OCI-LY1 (cell line): ENCODE measurements at regions not wholly inside any gene's neighbourhood (a gene's known extent, or its start where the extent isn't known, plus 50 kb on each side); places are given as distances from the start of the nearest gene placed in this dataset.

ENCODE experiments used
- H2AFZ ChIP-seq: fragments of 200-600 bp; sonication (generic), shearing (Covaris generic); 2 replicates; pipeline ENCODE4 v1.6.0; 2014; ENCODE audit warnings: antibody characterized with exemption, mild to moderate bottlenecking, low read length
- H3F3A ChIP-seq: fragments of 200-600 bp; sonication (generic), shearing (Covaris generic); 2 replicates; pipeline ENCODE4 v1.6.0; 2014; ENCODE audit warnings: mild to moderate bottlenecking, antibody characterized with exemption, low read length, moderate library complexity; ENCODE audit not compliant: insufficient read depth
- H3K27ac ChIP-seq: fragments of 200-600 bp; sonication (generic); 2 replicates; pipeline ENCODE4 v1.5.1; 2014; ENCODE audit warnings: low read length, mixed run types, mild to moderate bottlenecking, low read depth; ENCODE audit not compliant: poor library complexity, severe bottlenecking
- H3K27me3 ChIP-seq: fragments of 200-600 bp; sonication (generic); 2 replicates; pipeline ENCODE4 v1.6.0; 2014; ENCODE audit warnings: antibody characterized with exemption, mild to moderate bottlenecking, low read length, moderate library complexity; ENCODE audit not compliant: insufficient read depth
- H3K36me3 ChIP-seq: fragments of 200-600 bp; sonication (generic); 2 replicates; pipeline ENCODE4 v1.6.1; 2014; ENCODE audit warnings: mild to moderate bottlenecking, antibody characterized with exemption, low read length, moderate library complexity, mixed read lengths; ENCODE audit not compliant: insufficient read depth
- H3K4me1 ChIP-seq: fragments of 200-600 bp; sonication (generic); 2 replicates; pipeline ENCODE4 v1.5.1; 2014; ENCODE audit warnings: mild to moderate bottlenecking, low read length, moderate library complexity; ENCODE audit not compliant: insufficient read depth, severe bottlenecking
- H3K4me2 ChIP-seq: fragments of 200-600 bp; sonication (generic), shearing (Covaris generic); 2 replicates; pipeline ENCODE4 v1.6.1; 2014; ENCODE audit warnings: low read length
- H3K4me3 ChIP-seq: fragments of 200-600 bp; sonication (generic); 2 replicates; pipeline ENCODE4 v1.5.1; 2014; ENCODE audit warnings: low read length, low read depth, mild to moderate bottlenecking, mixed read lengths; ENCODE audit not compliant: poor library complexity, severe bottlenecking
- H3K79me2 ChIP-seq: fragments of 200-600 bp; shearing (Covaris generic); 2 replicates; pipeline ENCODE4 v1.6.1; 2016; ENCODE audit warnings: mixed run types, low read length, mixed read lengths; ENCODE audit not compliant: insufficient read depth
- H3K9ac ChIP-seq: fragments of 200-600 bp; sonication (generic), shearing (Covaris generic); 2 replicates; pipeline ENCODE4 v1.6.1; 2014; ENCODE audit warnings: mild to moderate bottlenecking, low read length, mixed read lengths
- H3K9me2 ChIP-seq: fragments of 200-600 bp; sonication (generic), shearing (Covaris generic); 2 replicates; pipeline ENCODE4 v1.6.1; 2014; ENCODE audit warnings: low read depth, mild to moderate bottlenecking, low read length, mixed read lengths
- H3K9me3 ChIP-seq: fragments of 200-600 bp; shearing (Covaris generic); 2 replicates; pipeline ENCODE4 v1.6.1; 2014; ENCODE audit warnings: low read length, mixed read lengths
- H4K20me1 ChIP-seq: fragments of 200-600 bp; sonication (generic), shearing (Covaris generic); 2 replicates; pipeline ENCODE4 v1.6.0; 2016; ENCODE audit warnings: mild to moderate bottlenecking, low read length; ENCODE audit not compliant: insufficient read depth
- CTCF ChIP-seq: fragments of 200-600 bp; sonication (generic), shearing (Covaris generic); IDR thresholded peaks from 2 replicates; pipeline ENCODE4 v1.5.1; 2017; ENCODE audit warnings: mild to moderate bottlenecking, antibody characterized with exemption, low read length, moderate library complexity, mixed read lengths
- EZH2 ChIP-seq: fragments of 200-600 bp; sonication (generic), shearing (Covaris generic); IDR thresholded peaks from 2 replicates; pipeline ENCODE4 v1.8.0; 2017; ENCODE audit warnings: borderline replicate concordance, mixed run types, mild to moderate bottlenecking, antibody characterized with exemption, low read length, moderate library complexity, mixed read lengths

GRCh38 chr2:65765376-65765775 is 333.0 kb upstream of the SPRED2 start:
- no peak overlapping the region for H3K9ac ChIP-seq
- TF ChIP-seq EZH2 (no peak), CTCF (no peak)
- no peak overlapping the region for H2AFZ ChIP-seq
- H3K4me2 ChIP-seq = no peak overlapping the region
- H3K27me3 ChIP-seq = no peaks in the 10 kb centered on the region
- no peak overlapping the region for H3K4me3 ChIP-seq
- H3K27ac ChIP-seq = no peak overlapping the region
- no peaks in the 10 kb centered on the region for H4K20me1 ChIP-seq
- no peaks in the 10 kb centered on the region for H3K9me2 ChIP-seq
- no peaks in the 10 kb centered on the region for H3K9me3 ChIP-seq
- no peaks in the 10 kb centered on the region for H3F3A ChIP-seq
- H3K79me2 ChIP-seq = no peaks in the 10 kb centered on the region
- no peaks in the 10 kb centered on the region for H3K36me3 ChIP-seq
- no peaks in the 10 kb centered on the region for H3K4me1 ChIP-seq

- TF ChIP-seq CTCF = no peak
- no peak for TF ChIP-seq EZH2
- H3K9ac ChIP-seq = no peak overlapping the region
- no peak overlapping the region for H2AFZ ChIP-seq
These were observed 329.7 kb upstream of the SPRED2 start for GRCh38 chr2:65762068-65762467.

GRCh38 chr2:65754219-65754618 is 321.8 kb upstream of the SPRED2 start:
- Histone ChIP-seq H3F3A (no peaks in the 10 kb centered on the region), H4K20me1 (no peaks in the 10 kb centered on the region), H3K27ac (no peak overlapping the region), H3K4me1 (no peaks in the 10 kb centered on the region), H3K9ac (no peak overlapping the region), H3K79me2 (no peaks in the 10 kb centered on the region), H3K9me2 (no peaks in the 10 kb centered on the region), H3K27me3 (no peaks in the 10 kb centered on the region), H3K4me3 (no peak overlapping the region), H3K36me3 (no peaks in the 10 kb centered on the region), H3K9me3 (no peaks in the 10 kb centered on the region), H3K4me2 (no peak overlapping the region), H2AFZ (no peak overlapping the region)
- TF ChIP-seq CTCF (no peak), EZH2 (no peak)

More at GRCh38 chr2:65762068-65762467, 329.7 kb upstream of the SPRED2 start:
- Histone ChIP-seq H3K4me1 (no peaks in the 10 kb centered on the region), H3K36me3 (no peaks in the 10 kb centered on the region), H3K79me2 (no peaks in the 10 kb centered on the region), H3K9me3 (no peaks in the 10 kb centered on the region), H3K4me3 (no peak overlapping the region), H3K4me2 (no peak overlapping the region), H4K20me1 (no peaks in the 10 kb centered on the region), H3K27ac (no peak overlapping the region), H3K9me2 (no peaks in the 10 kb centered on the region), H3K27me3 (no peaks in the 10 kb centered on the region), H3F3A (no peaks in the 10 kb centered on the region)
